DOHH2 (cell line): ENCODE measurements at regions not wholly inside any gene's neighbourhood (a gene's known extent, or its start where the extent isn't known, plus 50 kb on each side); places are given as distances from the start of the nearest gene placed in this dataset.
A peak's percentile ranks its signal among the peaks of the same experiment; 100 is the strongest.

Experiments used
- H3F3A ChIP-seq: fragments of 200-600 bp; sonication (generic), shearing (Covaris generic); 2 replicates; pipeline ENCODE4 v1.6.0; 2016; ENCODE audit warnings: antibody characterized with exemption, mild to moderate bottlenecking; ENCODE audit not compliant: control insufficient read depth, insufficient read depth
- H3K27ac ChIP-seq: fragments of 200-600 bp; sonication (generic); 2 replicates; pipeline ENCODE4 v1.5.1; 2014; ENCODE audit warnings: low read depth, mild to moderate bottlenecking, low read length, moderate library complexity
- H3K27me3 ChIP-seq: fragments of 200-600 bp; sonication (generic); 2 replicates; pipeline ENCODE4 v1.6.1; 2014; ENCODE audit warnings: mild to moderate bottlenecking, low read length, mixed read lengths; ENCODE audit not compliant: control insufficient read depth
- H3K36me3 ChIP-seq: fragments of 200-600 bp; sonication (generic); 2 replicates; pipeline ENCODE4 v1.6.1; 2014; ENCODE audit warnings: mild to moderate bottlenecking, low read length, moderate library complexity, mixed read lengths; ENCODE audit not compliant: control insufficient read depth
- H3K4me1 ChIP-seq: fragments of 200-600 bp; sonication (generic); 2 replicates; pipeline ENCODE4 v1.6.1; 2014; ENCODE audit warnings: mild to moderate bottlenecking, low read length, mixed read lengths; ENCODE audit not compliant: control insufficient read depth
- H3K4me2 ChIP-seq: fragments of 200-600 bp; sonication (generic); 2 replicates; pipeline ENCODE4 v1.6.0; 2014; ENCODE audit warnings: mild to moderate bottlenecking, low read length, moderate library complexity
- H3K4me3 ChIP-seq: fragments of 200-600 bp; sonication (generic); 2 replicates; pipeline ENCODE4 v1.5.1; 2014; ENCODE audit warnings: mild to moderate bottlenecking, low read length, mixed read lengths
- H3K79me2 ChIP-seq: fragments of 200-600 bp; sonication (generic); 2 replicates; pipeline ENCODE4 v1.6.1; 2014; ENCODE audit warnings: mild to moderate bottlenecking, low read length, mixed read lengths; ENCODE audit not compliant: control insufficient read depth
- H3K9me2 ChIP-seq: fragments of 200-600 bp; sonication (generic); replicated peaks from 2 replicates; pipeline ENCODE4 v1.6.1; 2014; ENCODE audit warnings: mild to moderate bottlenecking, low read length, mixed read lengths; ENCODE audit not compliant: control insufficient read depth
- H3K9me3 ChIP-seq: fragments of 200-600 bp; sonication (generic); 2 replicates; pipeline ENCODE4 v1.6.1; 2014; ENCODE audit warnings: antibody characterized with exemption, low read length, mixed read lengths; ENCODE audit not compliant: control insufficient read depth, insufficient read depth
- H4K20me1 ChIP-seq: fragments of 200-600 bp; sonication (generic); 2 replicates; pipeline ENCODE4 v1.6.0; 2014; ENCODE audit warnings: low read depth, mild to moderate bottlenecking, antibody characterized with exemption, low read length, moderate library complexity; ENCODE audit not compliant: control insufficient read depth, insufficient read depth
- EZH2phosphoT487 ChIP-seq: fragments of 200-600 bp; sonication (generic); IDR thresholded peaks from 2 replicates; pipeline ENCODE4 v1.6.1; 2017; ENCODE audit warnings: borderline replicate concordance, mild to moderate bottlenecking, antibody characterized with exemption, low read length, moderate library complexity, mixed read lengths
- TF ChIP-seq, protein P1 (sequence below): fragments of 200-600 bp; sonication (generic); IDR thresholded peaks from one replicate; pipeline ENCODE4 v1.5.1; 2014; ENCODE audit warnings: antibody characterized with exemption, mild to moderate bottlenecking, low read depth, low read length; ENCODE audit not compliant: poor library complexity, severe bottlenecking

DNA sequence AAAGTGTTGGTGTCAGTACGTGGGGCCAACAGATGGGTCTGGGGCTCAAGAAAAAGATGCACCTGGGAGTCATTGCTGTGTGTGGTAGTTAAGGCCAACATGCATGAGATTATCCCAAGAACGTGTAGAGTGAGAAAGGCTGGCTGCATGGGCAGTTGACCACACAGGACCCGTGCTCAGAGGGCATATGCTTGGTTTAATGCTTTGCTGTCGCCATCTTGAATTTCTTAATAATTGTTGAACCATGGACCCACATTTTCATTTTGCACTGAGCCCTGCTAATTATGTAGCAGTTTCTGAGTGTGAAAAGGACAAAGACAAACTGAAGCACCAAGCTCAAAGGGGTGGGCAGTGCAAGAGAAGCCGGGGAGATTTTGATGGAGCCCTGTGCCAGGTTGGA lies 148.1 kb downstream of the CYP26B1 start:
- Histone ChIP-seq H3F3A (no peaks in the 10 kb centered on the region), H3K27ac (no peak overlapping the region), H3K4me3 (no peak overlapping the region), H3K4me1 (no peaks in the 10 kb centered on the region), H3K9me2 (no peaks in the 10 kb centered on the region), H3K9me3 (no peaks in the 10 kb centered on the region), H3K4me2 (no peak overlapping the region), H3K79me2 (no peaks in the 10 kb centered on the region), H3K27me3 (no peaks in the 10 kb centered on the region), H4K20me1 (no peaks in the 10 kb centered on the region), H3K36me3 (no peaks in the 10 kb centered on the region)
- TF ChIP-seq, protein P1, sequence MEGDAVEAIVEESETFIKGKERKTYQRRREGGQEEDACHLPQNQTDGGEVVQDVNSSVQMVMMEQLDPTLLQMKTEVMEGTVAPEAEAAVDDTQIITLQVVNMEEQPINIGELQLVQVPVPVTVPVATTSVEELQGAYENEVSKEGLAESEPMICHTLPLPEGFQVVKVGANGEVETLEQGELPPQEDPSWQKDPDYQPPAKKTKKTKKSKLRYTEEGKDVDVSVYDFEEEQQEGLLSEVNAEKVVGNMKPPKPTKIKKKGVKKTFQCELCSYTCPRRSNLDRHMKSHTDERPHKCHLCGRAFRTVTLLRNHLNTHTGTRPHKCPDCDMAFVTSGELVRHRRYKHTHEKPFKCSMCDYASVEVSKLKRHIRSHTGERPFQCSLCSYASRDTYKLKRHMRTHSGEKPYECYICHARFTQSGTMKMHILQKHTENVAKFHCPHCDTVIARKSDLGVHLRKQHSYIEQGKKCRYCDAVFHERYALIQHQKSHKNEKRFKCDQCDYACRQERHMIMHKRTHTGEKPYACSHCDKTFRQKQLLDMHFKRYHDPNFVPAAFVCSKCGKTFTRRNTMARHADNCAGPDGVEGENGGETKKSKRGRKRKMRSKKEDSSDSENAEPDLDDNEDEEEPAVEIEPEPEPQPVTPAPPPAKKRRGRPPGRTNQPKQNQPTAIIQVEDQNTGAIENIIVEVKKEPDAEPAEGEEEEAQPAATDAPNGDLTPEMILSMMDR: no peak

DNA sequence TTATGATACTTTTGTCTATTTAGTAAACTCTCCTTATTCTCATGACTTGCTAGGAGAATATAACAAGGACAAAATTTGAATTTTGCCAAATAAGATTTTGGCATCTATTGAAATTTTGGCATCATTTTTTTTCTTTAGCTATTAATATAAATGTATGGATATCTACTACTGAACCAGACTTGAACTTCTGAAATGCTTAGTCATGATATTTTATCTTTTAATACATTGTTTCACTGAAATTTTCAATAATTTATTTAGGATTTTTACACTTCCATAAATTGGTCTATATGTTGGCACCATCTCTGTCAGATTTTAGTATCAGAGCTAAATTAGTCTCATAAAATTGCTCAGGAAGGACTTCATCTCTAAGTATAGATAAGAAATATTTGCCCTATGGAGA lies 149.8 kb downstream of the CYP26B1 start:
- H3K79me2 ChIP-seq: no peaks in the 10 kb centered on the region
- H3K27ac ChIP-seq: no peak overlapping the region
- no peaks in the 10 kb centered on the region for H4K20me1 ChIP-seq

DNA sequence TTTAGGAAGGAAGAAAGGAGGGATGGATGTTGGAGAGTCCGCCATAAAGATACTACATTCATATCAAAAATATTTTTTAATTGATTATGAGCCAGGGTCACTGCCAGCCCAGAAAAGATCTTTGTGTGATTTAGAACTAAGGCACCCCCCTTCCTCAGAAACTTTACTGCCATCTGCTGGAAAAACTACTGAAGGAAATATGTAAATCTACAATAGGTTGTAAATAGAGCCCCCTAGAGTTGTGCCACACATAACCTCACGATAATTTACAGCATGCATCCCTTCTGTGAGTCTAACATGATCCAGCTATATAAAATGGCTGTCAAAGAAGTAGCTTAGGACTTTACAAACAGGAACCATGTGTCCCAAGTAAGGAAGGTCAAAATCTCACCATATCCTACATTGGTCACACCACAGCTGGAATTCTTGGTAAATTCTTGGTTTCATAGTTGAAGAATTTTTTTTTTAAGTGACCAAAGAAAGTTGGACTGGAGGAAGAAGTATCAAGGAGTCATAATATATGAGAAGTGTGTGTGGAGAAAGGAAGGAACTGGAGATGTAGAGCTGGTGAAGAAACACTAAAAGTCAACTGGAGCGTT lies 152.5 kb downstream of the CYP26B1 start:
- no peaks in the 10 kb centered on the region for H4K20me1 ChIP-seq
- H3K36me3 ChIP-seq: no peaks in the 10 kb centered on the region
- H3K79me2 ChIP-seq: no peaks in the 10 kb centered on the region
- no peaks in the 10 kb centered on the region for H3F3A ChIP-seq
- TF ChIP-seq, protein P1: peak; percentile 40
- no peak for TF ChIP-seq EZH2phosphoT487
- H3K4me1 ChIP-seq: no peaks in the 10 kb centered on the region
- no peaks in the 10 kb centered on the region for H3K9me2 ChIP-seq
- H3K27ac ChIP-seq: no peak overlapping the region
- H3K27me3 ChIP-seq: no peaks in the 10 kb centered on the region
- no peak overlapping the region for H3K4me3 ChIP-seq
- no peaks in the 10 kb centered on the region for H3K9me3 ChIP-seq
- no peak overlapping the region for H3K4me2 ChIP-seq

More for the DNA sequence above, 149.8 kb downstream of the CYP26B1 start:
- no peaks in the 10 kb centered on the region for H3F3A ChIP-seq
- TF ChIP-seq, protein P1: no peak
- TF ChIP-seq EZH2phosphoT487: no peak
- H3K9me2 ChIP-seq: no peaks in the 10 kb centered on the region
- H3K4me1 ChIP-seq: no peaks in the 10 kb centered on the region
- no peaks in the 10 kb centered on the region for H3K36me3 ChIP-seq
- no peaks in the 10 kb centered on the region for H3K27me3 ChIP-seq
- H3K4me2 ChIP-seq: no peak overlapping the region
- H3K9me3 ChIP-seq: no peaks in the 10 kb centered on the region
- no peak overlapping the region for H3K4me3 ChIP-seq
